HUES48 (cell line): ENCODE measurements at regions not wholly inside any gene's neighbourhood (a gene's known extent, or its start where the extent isn't known, plus 50 kb on each side); places are given as distances from the start of the nearest gene placed in this dataset.

Experiments used
- H3K27ac ChIP-seq: one replicate; pipeline ENCODE4 v1.7.0; 2013; ENCODE audit warnings: low read depth, low read length, inconsistent platforms
- H3K27me3 ChIP-seq: 2 replicates; pipeline ENCODE4 v1.6.1; 2013; ENCODE audit warnings: mild to moderate bottlenecking, low read length; ENCODE audit not compliant: control insufficient read depth, insufficient read depth
- H3K36me3 ChIP-seq: 2 replicates; pipeline ENCODE4 v1.6.1; 2013; ENCODE audit warnings: low read length; ENCODE audit not compliant: control insufficient read depth, insufficient read depth
- H3K4me1 ChIP-seq: 2 replicates; pipeline ENCODE4 v1.6.1; 2013; ENCODE audit warnings: mild to moderate bottlenecking, low read length; ENCODE audit not compliant: control insufficient read depth, insufficient read depth
- H3K4me3 ChIP-seq: 2 replicates; pipeline ENCODE4 v1.5.1; 2013; ENCODE audit warnings: mild to moderate bottlenecking, low read depth, low read length
- H3K9ac ChIP-seq: 2 replicates; pipeline ENCODE4 v1.6.1; 2013; ENCODE audit warnings: mild to moderate bottlenecking, low read depth, low read length, moderate library complexity
- H3K9me3 ChIP-seq: 2 replicates; pipeline ENCODE4 v1.6.1; 2013; ENCODE audit warnings: low read length; ENCODE audit not compliant: control insufficient read depth, insufficient read depth

- Histone ChIP-seq H3K9ac (no peak overlapping the region), H3K4me1 (no peaks in the 10 kb centered on the region), H3K4me3 (no peak overlapping the region), H3K27ac (no peak overlapping the region), H3K36me3 (no peaks in the 10 kb centered on the region), H3K27me3 (no peaks in the 10 kb centered on the region), H3K9me3 (no peaks in the 10 kb centered on the region)
Measured at GRCh38 chr7:340979-341694, 51.2 kb downstream of the FOXL3 start.

GRCh38 chr7:341841-342638 lies 52.1 kb downstream of the FOXL3 start:
- no peak overlapping the region for H3K4me3 ChIP-seq
- no peak overlapping the region for H3K27ac ChIP-seq
- H3K9ac ChIP-seq = no peak overlapping the region
- no peaks in the 10 kb centered on the region for H3K9me3 ChIP-seq
- H3K4me1 ChIP-seq = no peaks in the 10 kb centered on the region
- no peaks in the 10 kb centered on the region for H3K27me3 ChIP-seq
- H3K36me3 ChIP-seq = no peaks in the 10 kb centered on the region

- no peak overlapping the region for H3K9ac ChIP-seq
- H3K36me3 ChIP-seq = no peaks in the 10 kb centered on the region
- H3K4me1 ChIP-seq = no peaks in the 10 kb centered on the region
- H3K27me3 ChIP-seq = no peaks in the 10 kb centered on the region
- H3K9me3 ChIP-seq = no peaks in the 10 kb centered on the region
- H3K4me3 ChIP-seq = no peak overlapping the region
- no peak overlapping the region for H3K27ac ChIP-seq
Measured at GRCh38 chr7:342681-343216, 52.8 kb downstream of the FOXL3 start.

- no peak overlapping the region for H3K27ac ChIP-seq
- no peaks in the 10 kb centered on the region for H3K27me3 ChIP-seq
- no peaks in the 10 kb centered on the region for H3K4me1 ChIP-seq
- H3K9ac ChIP-seq = no peak overlapping the region
- H3K36me3 ChIP-seq = no peaks in the 10 kb centered on the region
- H3K4me3 ChIP-seq = no peak overlapping the region
- no peaks in the 10 kb centered on the region for H3K9me3 ChIP-seq
Measured at GRCh38 chr7:343227-343822, 53.4 kb downstream of the FOXL3 start.

- Histone ChIP-seq H3K27me3 (no peaks in the 10 kb centered on the region), H3K4me3 (no peak overlapping the region), H3K9me3 (no peaks in the 10 kb centered on the region), H3K27ac (no peak overlapping the region), H3K4me1 (no peaks in the 10 kb centered on the region), H3K9ac (no peak overlapping the region), H3K36me3 (no peaks in the 10 kb centered on the region)
Measured at GRCh38 chr7:343864-344607, 54.1 kb downstream of the FOXL3 start.

- Histone ChIP-seq H3K4me1 (no peaks in the 10 kb centered on the region), H3K9me3 (no peaks in the 10 kb centered on the region), H3K4me3 (no peak overlapping the region), H3K9ac (no peak overlapping the region), H3K27me3 (no peaks in the 10 kb centered on the region), H3K27ac (no peak overlapping the region), H3K36me3 (no peaks in the 10 kb centered on the region)
Measured at GRCh38 chr7:344608-344994, 54.6 kb downstream of the FOXL3 start.

GRCh38 chr7:346116-346898 lies 56.3 kb downstream of the FOXL3 start:
- no peak overlapping the region for H3K4me3 ChIP-seq
- H3K36me3 ChIP-seq = no peaks in the 10 kb centered on the region
- H3K27ac ChIP-seq = no peak overlapping the region
- no peak overlapping the region for H3K9ac ChIP-seq
- no peaks in the 10 kb centered on the region for H3K27me3 ChIP-seq
- no peaks in the 10 kb centered on the region for H3K9me3 ChIP-seq
- H3K4me1 ChIP-seq = no peaks in the 10 kb centered on the region

- no peaks in the 10 kb centered on the region for H3K36me3 ChIP-seq
- H3K9ac ChIP-seq = no peak overlapping the region
- no peaks in the 10 kb centered on the region for H3K27me3 ChIP-seq
- no peaks in the 10 kb centered on the region for H3K4me1 ChIP-seq
- no peak overlapping the region for H3K4me3 ChIP-seq
- H3K27ac ChIP-seq = no peak overlapping the region
- H3K9me3 ChIP-seq = no peaks in the 10 kb centered on the region
Measured at GRCh38 chr7:347001-347590, 57.1 kb downstream of the FOXL3 start.

GRCh38 chr7:347644-348479 lies 57.9 kb downstream of the FOXL3 start:
- Histone ChIP-seq H3K27me3 (no peaks in the 10 kb centered on the region), H3K9me3 (no peaks in the 10 kb centered on the region), H3K27ac (no peak overlapping the region), H3K9ac (no peak overlapping the region), H3K4me1 (no peaks in the 10 kb centered on the region), H3K4me3 (no peak overlapping the region), H3K36me3 (no peaks in the 10 kb centered on the region)
